Transverse colon (tissue), 4 donors: ENCODE measurements at regions not wholly inside any gene's neighbourhood (a gene's known extent, or its start where the extent isn't known, plus 50 kb on each side); places are given as distances from the start of the nearest gene placed in this dataset.

Source experiments
- DNase-seq: peaks from one replicate; pipeline ENCODE4 v3.0.0-alpha.2; 2019
- H3K27ac ChIP-seq, 4 donors: fragments of 200-600 bp; sonication (generic); 2 replicates each; pipeline ENCODE4 v1.5.1; 2016 to 2018; ENCODE audit warnings: inconsistent platforms in 4 of 4
- H3K27me3 ChIP-seq: fragments of 200-600 bp; sonication (generic); 2 replicates; pipeline ENCODE4 v1.5.1; 2017; ENCODE audit warnings: inconsistent platforms
- H3K36me3 ChIP-seq, 4 donors: fragments of 200-600 bp; sonication (generic); 2 replicates each; pipeline ENCODE4 v1.5.1; 2017 to 2019; ENCODE audit warnings: inconsistent platforms in 4 of 4
- H3K4me1 ChIP-seq, 4 donors: fragments of 200-600 bp; sonication (generic); 2 replicates each; pipeline ENCODE4 v1.5.1; 2017 to 2020; ENCODE audit warnings: inconsistent platforms in 4 of 4
- H3K4me3 ChIP-seq, 4 donors: fragments of 200-600 bp; sonication (generic); 1 replicate in 1 of 4; 2 replicates in 3 of 4; pipeline versions ENCODE4 v1.5.1 to v1.6.1; 2017 to 2019; ENCODE audit warnings: inconsistent platforms in 4 of 4
- H3K9me3 ChIP-seq, 2 donors: fragments of 200-600 bp; sonication (generic); 2 replicates each; pipeline ENCODE4 v1.5.1; 2017 to 2019; ENCODE audit warnings: inconsistent platforms in 2 of 2
- EP300 ChIP-seq: sonication (generic); formaldehyde crosslinking; IDR thresholded peaks from one replicate; pipeline ENCODE4 v1.6.1; 2017; ENCODE audit warnings: antibody characterized with exemption, low read depth
- POLR2A ChIP-seq: fragments of 450-650 bp; IDR thresholded peaks from one replicate; pipeline ENCODE4 v1.6.1; 2016; ENCODE audit warnings: antibody characterized with exemption, mild to moderate bottlenecking, moderate library complexity
- POLR2AphosphoS5 ChIP-seq, 3 donors: sonication (generic); formaldehyde crosslinking; IDR thresholded peaks; one replicate each; pipeline ENCODE4 v1.6.1; 2016; ENCODE audit warnings: antibody characterized with exemption in 3 of 3
- WGBS, 2 donors: methylation state at CpG; one replicate each; pipeline ENCODE4 v1.1.5; 2018; ENCODE audit warnings: low coverage in 1 of 2; 5-methylcytosine and 5-hydroxymethylcytosine counted together
- in situ Hi-C, 4 donors: fragments of 200-750 bp; cut with MboI; loops; one replicate each; pipeline versions ENCODE4 v1.15.0 to v1.15.1; 2017; ENCODE audit warnings: low sequenced_read_pairs in 3 of 4, low pct_ligation_motif_present in 1 of 4, low pct_unique_long_range_greater_than_20kb in 1 of 4
- intact Hi-C: fragments of 100-400 bp; cut with DNase I; formaldehyde crosslinking; loops from one replicate; pipeline ENCODE4 v1.15.1; 2023; ENCODE audit warnings: low total_unique reads
- TF ChIP-seq, protein P1 (sequence below), 5 experiments: fragments of 200-600 bp in 3 of 5; fragments of 450-650 bp in 2 of 5; sonication (generic) in 3 of 5; IDR thresholded peaks; 1 replicate in 2 of 5; 2 replicates in 3 of 5; pipeline ENCODE4 v1.5.1; 2016 to 2017; ENCODE audit warnings: antibody characterized with exemption in 5 of 5, inconsistent platforms in 3 of 5, mild to moderate bottlenecking in 2 of 5, moderate library complexity in 1 of 5

DNA sequence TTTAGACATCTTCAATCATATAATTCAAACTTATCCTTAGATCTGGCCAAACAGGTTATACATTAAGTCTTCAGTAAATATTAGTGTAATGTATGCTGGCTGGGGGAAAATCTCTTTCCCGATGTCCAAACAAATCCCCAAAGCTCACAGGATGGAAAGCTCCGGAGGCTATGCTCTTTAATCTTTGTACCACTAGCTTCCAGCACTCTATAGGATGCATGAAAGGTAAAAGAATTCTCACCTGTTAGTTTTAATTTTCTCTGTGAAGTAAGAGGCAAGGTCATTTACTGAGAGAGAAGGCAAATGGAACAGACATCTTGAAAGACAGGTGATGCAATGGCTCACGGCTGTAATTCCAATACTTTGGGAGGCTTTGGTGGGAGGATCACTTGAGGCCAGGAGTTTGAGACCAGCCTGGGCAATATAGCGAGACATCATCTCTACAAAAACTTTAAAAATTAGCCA lies 99.8 kb upstream of the KIF5B start:
- H3K36me3 ChIP-seq, result no peaks in the 10 kb centered on the region
- no peak overlapping the region for H3K4me3 ChIP-seq
- no peaks in the 10 kb centered on the region for H3K4me1 ChIP-seq
- intact Hi-C loops (no loop called here), in situ Hi-C loops (no loop called here)
- WGBS, 2 donors, result 73 to 79% methylated on average over 3 to 4 of the region's 4 CpGs
- no peak overlapping the region for H3K27ac ChIP-seq
- no peak for TF ChIP-seq POLR2AphosphoS5 (IDR thresholded peaks at IDR 0.05)
- TF ChIP-seq POLR2A, result no peak
- TF ChIP-seq EP300, result no peak
- TF ChIP-seq, protein P1, sequence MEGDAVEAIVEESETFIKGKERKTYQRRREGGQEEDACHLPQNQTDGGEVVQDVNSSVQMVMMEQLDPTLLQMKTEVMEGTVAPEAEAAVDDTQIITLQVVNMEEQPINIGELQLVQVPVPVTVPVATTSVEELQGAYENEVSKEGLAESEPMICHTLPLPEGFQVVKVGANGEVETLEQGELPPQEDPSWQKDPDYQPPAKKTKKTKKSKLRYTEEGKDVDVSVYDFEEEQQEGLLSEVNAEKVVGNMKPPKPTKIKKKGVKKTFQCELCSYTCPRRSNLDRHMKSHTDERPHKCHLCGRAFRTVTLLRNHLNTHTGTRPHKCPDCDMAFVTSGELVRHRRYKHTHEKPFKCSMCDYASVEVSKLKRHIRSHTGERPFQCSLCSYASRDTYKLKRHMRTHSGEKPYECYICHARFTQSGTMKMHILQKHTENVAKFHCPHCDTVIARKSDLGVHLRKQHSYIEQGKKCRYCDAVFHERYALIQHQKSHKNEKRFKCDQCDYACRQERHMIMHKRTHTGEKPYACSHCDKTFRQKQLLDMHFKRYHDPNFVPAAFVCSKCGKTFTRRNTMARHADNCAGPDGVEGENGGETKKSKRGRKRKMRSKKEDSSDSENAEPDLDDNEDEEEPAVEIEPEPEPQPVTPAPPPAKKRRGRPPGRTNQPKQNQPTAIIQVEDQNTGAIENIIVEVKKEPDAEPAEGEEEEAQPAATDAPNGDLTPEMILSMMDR (IDR thresholded peaks at IDR 0.05), result no peak
- H3K9me3 ChIP-seq, result peaks cover 7 to 8% of the 10 kb centered on the region in 2 donors
- no peak for DNase-seq
- no peaks in the 10 kb centered on the region for H3K27me3 ChIP-seq

DNA sequence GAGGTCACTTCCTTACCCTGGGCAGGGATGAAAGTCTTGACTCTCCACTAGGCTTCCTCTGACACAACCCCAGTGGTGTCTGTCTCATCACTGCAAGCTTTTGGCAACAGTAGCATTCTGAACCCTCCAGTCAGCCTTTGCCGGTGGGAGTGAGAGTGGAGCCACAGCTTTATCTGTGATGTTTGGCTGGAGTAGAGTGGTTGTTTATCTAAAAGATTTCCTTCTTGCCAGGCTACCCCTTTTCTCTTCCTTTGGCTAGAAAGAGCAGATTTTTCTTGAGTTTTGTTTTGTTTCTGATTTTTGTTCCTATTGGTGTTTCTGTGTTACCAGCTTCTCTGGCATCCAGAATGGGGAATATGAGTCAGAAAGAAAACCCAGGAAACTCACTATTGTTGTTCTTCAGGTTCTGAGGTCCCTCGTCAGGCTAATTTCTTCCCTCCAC lies 98.9 kb upstream of the KIF5B start:
- no peaks in the 10 kb centered on the region for H3K36me3 ChIP-seq
- in situ Hi-C loops, result no loop called here
- WGBS, 2 donors, result 71 to 84% methylated on average over 1 to 2 of the region's 2 CpGs
- no peak overlapping the region for H3K4me3 ChIP-seq
- H3K27me3 ChIP-seq, result no peaks in the 10 kb centered on the region
- intact Hi-C loops, result no loop called here
- H3K9me3 ChIP-seq, result peaks cover 7 to 8% of the 10 kb centered on the region in 2 donors
- no peak for DNase-seq
- H3K27ac ChIP-seq, result no peak overlapping the region
- TF ChIP-seq POLR2AphosphoS5 (IDR thresholded peaks at IDR 0.05) (no peak), EP300 (no peak), POLR2A (no peak)
- TF ChIP-seq, protein P1 (IDR thresholded peaks at IDR 0.05), result no peak
- H3K4me1 ChIP-seq, result peaks cover 0 to 5% (median 0%) of the 10 kb centered on the region in 4 donors

DNA sequence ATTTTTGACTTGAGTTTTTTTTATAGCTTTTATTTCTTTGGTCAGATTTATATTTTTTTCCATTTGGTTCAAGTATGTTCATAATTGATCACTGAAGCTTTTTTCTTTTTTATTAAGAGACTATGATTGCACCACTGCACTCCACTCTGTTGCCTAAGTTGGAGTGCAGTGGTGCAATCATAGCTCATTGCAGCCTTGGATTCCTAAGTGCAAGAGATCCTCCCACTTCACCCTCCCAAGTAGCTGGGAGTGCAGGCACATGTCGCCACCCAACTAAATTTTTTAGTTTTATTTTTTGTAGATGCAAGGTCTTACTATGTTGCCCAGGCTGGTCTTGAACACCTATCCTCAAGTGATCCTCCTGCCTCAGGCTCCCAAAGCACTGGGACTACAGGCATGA lies 97.7 kb upstream of the KIF5B start:
- H3K27me3 ChIP-seq, result no peaks in the 10 kb centered on the region
- peaks cover 0 to 16% (median 4%) of the 10 kb centered on the region in 4 donors for H3K4me1 ChIP-seq
- in situ Hi-C loops (no loop called here), intact Hi-C loops (no loop called here)
- H3K4me3 ChIP-seq, result no peak overlapping the region
- no peak for DNase-seq
- peaks cover 7 to 8% of the 10 kb centered on the region in 2 donors for H3K9me3 ChIP-seq
- no peaks in the 10 kb centered on the region for H3K36me3 ChIP-seq
- TF ChIP-seq EP300 (no peak), POLR2AphosphoS5 (IDR thresholded peaks at IDR 0.05) (no peak), POLR2A (no peak)
- TF ChIP-seq, protein P1 (IDR thresholded peaks at IDR 0.05), result no peak
- 90 to 100% methylated on average over 1 of the region's 1 CpG for WGBS, 2 donors
- no peak overlapping the region for H3K27ac ChIP-seq

DNA sequence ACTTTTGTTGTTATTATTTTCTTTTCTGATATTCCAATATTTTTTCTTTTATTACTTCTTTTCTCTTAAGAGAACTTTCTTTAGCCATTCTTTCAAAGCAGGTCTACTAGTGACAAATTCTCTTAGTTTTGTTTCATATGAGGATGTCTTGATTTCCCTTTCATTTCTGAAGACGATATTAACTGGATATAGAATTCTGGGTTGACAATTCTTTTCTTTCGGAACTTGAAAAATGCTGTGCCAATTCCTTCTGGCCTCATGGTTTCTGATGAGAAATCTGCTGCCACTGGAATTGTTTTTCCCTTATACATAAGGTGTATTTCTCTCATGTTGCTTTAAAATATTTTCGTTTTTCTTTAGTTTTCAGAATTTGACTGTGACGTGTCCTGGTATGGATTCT lies 97.0 kb upstream of the KIF5B start:
- Histone ChIP-seq H3K4me3 (no peak overlapping the region), H3K9me3 (peaks cover 7 to 8% of the 10 kb centered on the region in 2 donors), H3K4me1 (peaks cover 0 to 18% (median 4%) of the 10 kb centered on the region in 4 donors), H3K36me3 (no peaks in the 10 kb centered on the region), H3K27me3 (no peaks in the 10 kb centered on the region), H3K27ac (no peak overlapping the region)
- intact Hi-C loops (no loop called here), in situ Hi-C loops (no loop called here)
- WGBS, 2 donors, result 84 to 90% methylated on average over 4 of the region's 4 CpGs
- TF ChIP-seq, protein P1 (IDR thresholded peaks at IDR 0.05), result no peak
- TF ChIP-seq POLR2AphosphoS5 (IDR thresholded peaks at IDR 0.05) (no peak), EP300 (no peak), POLR2A (no peak)
- no peak for DNase-seq
